Stimulated activated CD4-positive, alpha-beta T cell treated with anti-CD3 and anti-CD28 coated beads, Interleukin-4, amount 100 ng/mL, for 24 hours (primary cell): ENCODE measurements at regions not wholly inside any gene's neighbourhood (a gene's known extent, or its start where the extent isn't known, plus 50 kb on each side); places are given as distances from the start of the nearest gene placed in this dataset.

ENCODE experiments used
- DNase-seq: peaks from one replicate; pipeline ENCODE4 v3.0.0-alpha.2; 2020

DNA sequence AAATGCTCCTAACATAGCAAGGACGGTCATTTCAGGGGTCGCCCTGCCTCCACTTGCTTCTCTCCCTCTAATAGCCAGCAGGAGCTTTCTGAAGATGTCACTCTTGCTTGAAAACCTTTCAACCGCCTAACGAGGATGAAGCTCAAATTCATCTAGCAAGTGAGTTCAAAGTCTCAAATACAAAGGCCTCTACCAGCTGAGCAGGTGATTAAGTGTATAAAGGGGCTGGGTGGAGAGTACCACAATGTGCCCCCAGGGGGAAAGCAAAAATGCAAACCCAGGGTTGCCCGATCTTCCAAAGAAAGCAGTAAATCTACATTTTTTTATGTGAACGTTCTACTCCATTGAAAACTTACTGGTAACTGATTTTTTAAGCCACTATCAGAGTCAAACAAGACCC is 50.4 kb upstream of the GRIP2 start:
- no peak for DNase-seq

DNA sequence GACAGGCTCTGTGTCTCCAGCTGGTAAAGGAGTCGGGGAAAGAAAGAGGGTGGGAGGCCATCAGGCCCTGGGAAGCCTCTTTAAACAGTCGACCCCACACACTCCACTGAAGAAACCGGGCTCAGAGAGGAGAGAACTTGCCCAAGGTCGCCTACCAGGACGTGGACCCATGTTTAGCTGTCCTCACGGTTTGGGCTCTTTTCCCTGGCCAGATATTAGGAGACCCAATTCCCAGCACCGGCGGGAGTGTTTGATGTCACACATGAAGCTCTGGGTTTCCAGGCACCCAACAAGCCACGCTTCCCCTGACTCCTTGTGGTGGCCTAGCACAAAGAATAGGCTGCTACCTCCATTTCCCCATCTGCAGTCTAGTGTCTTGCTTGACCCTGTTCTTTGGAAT is 52.2 kb upstream of the GRIP2 start:
- DNase-seq: no peak

- DNase-seq: no peak
Measured at GRCh38 chr3:14592836-14593235, 52.7 kb upstream of the GRIP2 start.

DNA sequence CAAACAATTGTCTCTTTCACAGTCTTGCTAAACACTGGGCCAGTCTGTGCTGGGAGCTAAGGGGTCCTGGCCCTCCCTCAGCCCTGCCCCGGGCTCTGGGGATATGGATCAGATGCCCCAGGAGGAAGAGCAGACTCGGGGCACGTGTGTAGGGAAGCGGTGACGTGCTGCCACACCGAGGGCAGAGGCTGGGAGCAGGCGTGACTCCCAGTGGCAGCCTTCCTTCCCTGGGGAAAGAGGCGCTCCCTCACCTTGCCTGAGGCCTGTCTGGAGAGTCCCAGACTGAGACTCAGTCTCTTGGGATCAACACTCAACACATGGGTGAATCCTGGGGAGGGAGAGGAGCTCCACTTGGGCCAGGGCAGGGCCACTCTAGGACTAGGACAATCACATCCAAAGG is 54.1 kb upstream of the GRIP2 start:
- no peak for DNase-seq

- no peak for DNase-seq
Measured at GRCh38 chr3:14595561-14595960, 55.4 kb upstream of the GRIP2 start.

GRCh38 chr3:14597266-14597665 is 54.3 kb upstream of the CCDC174 start:
- DNase-seq: no peak

DNA sequence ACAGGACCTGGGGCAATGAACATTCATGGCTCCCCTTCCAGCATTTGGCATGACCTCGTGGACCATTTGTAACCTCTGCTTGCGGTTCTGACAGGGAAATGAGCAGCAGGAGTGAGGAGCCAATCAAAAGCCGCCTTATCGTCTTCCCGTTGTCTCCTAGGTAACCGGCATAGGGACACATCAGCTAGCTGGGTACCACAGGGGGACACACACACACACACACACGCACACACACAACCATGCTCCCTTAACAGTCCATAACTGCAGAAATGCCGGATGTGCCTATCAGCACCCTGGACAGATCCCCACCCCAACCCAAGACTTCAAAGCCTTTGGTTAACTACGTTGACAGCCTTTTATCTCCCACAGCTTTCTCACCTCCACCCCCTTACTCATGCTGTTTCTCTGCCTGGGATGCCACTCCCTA is 53.4 kb upstream of the CCDC174 start:
- peak; percentile 55 for DNase-seq

GRCh38 chr3:14599488-14599887 is 52.1 kb upstream of the CCDC174 start:
- no peak for DNase-seq

DNA sequence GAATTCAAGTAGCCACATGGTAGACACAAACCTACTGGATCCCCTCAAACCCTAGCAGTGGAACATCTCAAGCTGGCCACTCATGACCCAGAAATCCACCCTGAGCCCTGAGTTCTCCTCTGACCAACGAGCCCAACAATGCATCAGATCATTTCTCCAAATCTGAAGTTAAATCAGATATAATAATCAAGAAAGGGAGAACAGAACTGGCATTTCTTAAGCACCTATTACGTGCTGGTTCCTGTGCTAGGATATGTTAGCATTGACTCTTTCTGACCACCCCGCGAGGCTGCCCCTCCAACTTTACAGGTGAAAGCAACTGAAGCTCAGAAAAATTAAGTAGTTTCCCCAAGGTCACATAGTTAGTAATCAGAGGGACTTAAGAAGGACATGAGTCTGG is 51.5 kb upstream of the CCDC174 start:
- DNase-seq: no peak

DNA sequence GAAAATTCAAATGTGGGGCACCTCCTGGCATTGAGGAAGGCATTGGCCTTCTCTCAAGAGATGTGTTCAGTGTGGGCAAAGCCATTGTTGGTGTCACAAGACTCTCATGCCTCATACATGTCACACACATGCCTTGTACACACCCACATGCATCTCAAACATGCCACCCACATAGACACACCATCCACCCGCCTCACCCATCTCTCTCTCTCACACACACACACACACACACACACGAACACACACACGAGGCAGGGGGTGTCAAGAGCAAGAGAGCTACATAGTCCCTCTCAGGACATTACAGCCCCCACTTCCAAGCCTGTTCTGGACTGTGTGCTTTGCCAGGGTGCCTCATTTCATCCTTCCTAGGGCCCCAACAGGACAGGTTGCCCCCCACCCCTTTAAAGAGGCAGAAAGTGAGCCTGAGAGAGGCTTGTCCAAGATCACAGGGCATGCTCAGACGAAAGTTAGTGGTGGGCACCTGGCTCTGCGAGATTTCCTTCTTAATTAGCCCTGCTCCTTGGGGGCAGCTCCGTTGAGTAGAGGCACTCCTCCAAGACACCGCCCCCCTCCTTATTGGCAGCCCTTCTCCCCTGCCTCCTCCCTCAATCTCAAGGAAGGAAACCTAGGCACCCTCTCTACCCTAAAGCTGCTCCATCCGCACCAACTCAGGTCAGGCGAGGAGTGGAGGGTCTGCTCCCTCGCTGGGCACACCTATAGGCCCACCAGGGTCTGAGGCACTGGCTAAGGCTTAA is 50.5 kb upstream of the CCDC174 start:
- no peak for DNase-seq

GRCh38 chr3:14601692-14602005 is 49.9 kb upstream of the CCDC174 start:
- DNase-seq: no peak
